Activated CD4-positive, alpha-beta memory T cell treated with anti-CD3 and anti-CD28 coated beads, Interleukin-2, amount 10 ng/mL, durations not matched to agents 7 days and 5 days (primary cell): ENCODE measurements at regions not wholly inside any gene's neighbourhood (a gene's known extent, or its start where the extent isn't known, plus 50 kb on each side); places are given as distances from the start of the nearest gene placed in this dataset.

ENCODE experiments used
- CTCF ChIA-PET: fragments of 350-600 bp; sonication (Branson Sonifier 250); formaldehyde crosslinking; loops from one replicate; lab custom pipeline; 2021; ENCODE audit warnings: antibody characterized with exemption, inconsistent platforms; lab: Charles Lee
- POLR2A ChIA-PET: fragments of 350-600 bp; sonication (Branson Sonifier 250); formaldehyde crosslinking; loops from one replicate; lab custom pipeline; 2021; ENCODE audit warnings: antibody characterized with exemption; lab: Charles Lee
- DNase-seq: peaks from one replicate; pipeline ENCODE4 v3.0.0-alpha.2; 2020
- H3K27ac Mint-ChIP-seq: one replicate; pipeline ENCODE4 v1.8.0; 2021; ENCODE audit warnings: mild to moderate bottlenecking, mixed read lengths
- H3K27me3 Mint-ChIP-seq: one replicate; pipeline ENCODE4 v1.8.0; 2021; ENCODE audit warnings: mixed read lengths
- H3K36me3 Mint-ChIP-seq: one replicate; pipeline ENCODE4 v1.8.0; 2021; ENCODE audit warnings: low read depth, mixed read lengths
- H3K4me1 Mint-ChIP-seq: one replicate; pipeline ENCODE4 v1.8.0; 2021; ENCODE audit warnings: mixed read lengths
- H3K4me3 Mint-ChIP-seq: one replicate; pipeline ENCODE4 v1.8.0; 2021; ENCODE audit warnings: mild to moderate bottlenecking, mixed read lengths
- H3K9me3 Mint-ChIP-seq: one replicate; pipeline ENCODE4 v1.8.0; 2021; ENCODE audit warnings: mixed read lengths

DNA sequence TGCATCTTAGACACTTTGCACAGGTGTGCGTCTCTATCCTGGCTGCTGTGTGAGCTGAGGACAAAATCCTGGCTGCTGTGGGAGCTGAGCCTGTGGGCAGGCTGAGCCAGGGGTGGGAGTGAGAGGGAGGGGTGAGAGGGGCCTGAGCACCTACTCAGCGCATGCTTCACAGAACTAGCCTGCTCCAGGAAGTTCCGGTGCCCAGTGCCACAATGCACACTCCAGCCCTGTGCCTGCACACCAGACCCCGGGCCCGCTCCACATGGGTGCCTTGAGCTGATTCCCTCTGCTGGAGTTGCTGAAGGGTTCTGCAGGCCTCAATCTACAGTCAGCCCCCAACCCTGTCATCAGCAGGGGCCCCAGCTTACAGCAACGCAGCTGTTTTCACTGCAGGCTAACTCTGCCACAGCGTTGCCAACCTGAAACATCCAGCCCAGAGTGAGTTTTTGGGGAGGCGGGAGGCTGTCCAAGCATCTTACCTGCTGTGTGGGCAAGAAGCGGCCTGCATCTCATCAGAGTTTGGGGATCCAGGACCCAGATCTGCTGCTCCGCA is 1377.9 kb downstream of the TBC1D22A start:
- ChIA-PET POLR2A (no interaction called here), CTCF (no interaction called here)
- Mint-ChIP-seq H3K4me3 (no peak overlapping the region), H3K27ac (no peak overlapping the region), H3K4me1 (no peaks in the 10 kb centered on the region), H3K36me3 (no peaks in the 10 kb centered on the region), H3K9me3 (no peaks in the 10 kb centered on the region), H3K27me3 (peaks cover 4% of the 10 kb centered on the region)
- no peak for DNase-seq

DNA sequence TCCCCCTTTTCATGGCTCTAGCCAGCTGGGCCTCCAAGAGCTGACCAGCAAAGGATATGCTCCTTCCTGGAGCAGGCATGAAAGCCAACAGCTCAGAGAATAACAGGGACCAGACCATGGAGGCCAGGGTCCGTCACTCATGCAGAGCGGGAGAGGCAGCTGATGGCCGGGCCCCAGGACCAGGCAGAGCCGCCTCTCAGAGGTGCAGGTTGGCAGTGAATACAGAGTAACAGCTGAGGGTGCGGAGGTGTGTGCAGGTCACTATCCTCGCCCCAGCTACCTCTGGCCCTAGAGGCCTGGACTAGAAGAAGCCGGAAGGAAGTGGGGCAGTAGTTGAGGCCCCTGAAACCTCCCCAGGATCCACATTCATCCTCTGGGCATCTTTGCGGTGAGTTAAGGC is 1377.3 kb downstream of the TBC1D22A start:
- H3K36me3 Mint-ChIP-seq = no peaks in the 10 kb centered on the region
- ChIA-PET POLR2A (no interaction called here), CTCF (no interaction called here)
- no peak for DNase-seq
- peaks cover 5% of the 10 kb centered on the region for H3K27me3 Mint-ChIP-seq
- H3K9me3 Mint-ChIP-seq = no peaks in the 10 kb centered on the region
- H3K4me3 Mint-ChIP-seq = no peak overlapping the region
- H3K27ac Mint-ChIP-seq = no peak overlapping the region
- no peaks in the 10 kb centered on the region for H3K4me1 Mint-ChIP-seq

DNA sequence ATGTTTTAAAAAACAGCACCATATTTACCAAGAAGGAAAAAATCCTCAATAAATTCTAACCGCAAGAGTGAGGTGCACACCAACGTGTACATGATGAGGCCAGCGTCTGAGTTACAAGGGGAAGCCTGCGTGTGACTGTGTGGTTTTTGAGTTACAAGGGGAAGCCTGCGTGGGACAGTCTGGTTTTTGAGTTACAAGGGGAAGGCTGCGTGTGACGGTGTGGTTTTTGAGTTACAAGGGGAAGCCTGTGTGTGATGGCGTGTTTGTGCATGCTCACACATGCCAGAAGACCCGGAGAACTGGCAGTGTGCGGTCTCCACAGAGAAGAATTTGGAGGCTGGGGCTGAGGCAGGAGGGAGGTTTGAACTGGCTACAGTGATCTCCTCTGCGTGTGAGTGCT is 1376.4 kb downstream of the TBC1D22A start:
- no peak for DNase-seq
- no peaks in the 10 kb centered on the region for H3K9me3 Mint-ChIP-seq
- no peak overlapping the region for H3K4me3 Mint-ChIP-seq
- CTCF ChIA-PET = no interaction called here
- H3K4me1 Mint-ChIP-seq = no peaks in the 10 kb centered on the region
- POLR2A ChIA-PET = no interaction called here
- H3K36me3 Mint-ChIP-seq = no peaks in the 10 kb centered on the region
- peaks cover 7% of the 10 kb centered on the region for H3K27me3 Mint-ChIP-seq
- no peak overlapping the region for H3K27ac Mint-ChIP-seq

DNA sequence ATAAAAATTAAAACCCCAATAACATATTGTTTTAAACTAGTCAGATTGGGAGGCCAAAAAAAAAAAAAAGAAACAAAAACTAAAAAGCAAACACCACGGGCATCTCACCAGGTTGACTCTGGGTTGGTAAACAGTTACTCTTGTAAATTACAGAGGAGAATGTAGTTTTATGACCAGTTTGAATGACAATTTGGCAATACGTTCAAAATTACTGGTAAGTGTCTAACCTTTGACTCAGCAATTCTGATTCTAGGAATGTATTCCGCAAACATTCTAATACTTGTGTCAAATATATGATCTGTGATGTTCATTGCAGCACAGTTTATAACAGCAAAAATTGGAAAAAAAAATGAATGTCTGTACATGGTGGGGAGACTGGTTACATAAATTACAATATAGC is 1376.0 kb downstream of the TBC1D22A start:
- H3K4me3 Mint-ChIP-seq = no peak overlapping the region
- ChIA-PET POLR2A (no interaction called here), CTCF (no interaction called here)
- no peak for DNase-seq
- H3K9me3 Mint-ChIP-seq = no peaks in the 10 kb centered on the region
- no peak overlapping the region for H3K27ac Mint-ChIP-seq
- no peaks in the 10 kb centered on the region for H3K4me1 Mint-ChIP-seq
- peaks cover 7% of the 10 kb centered on the region for H3K27me3 Mint-ChIP-seq
- no peaks in the 10 kb centered on the region for H3K36me3 Mint-ChIP-seq

GRCh38 chr22:48137640-48138039 is 1375.2 kb downstream of the TBC1D22A start:
- H3K4me3 Mint-ChIP-seq = no peak overlapping the region
- H3K4me1 Mint-ChIP-seq = no peaks in the 10 kb centered on the region
- ChIA-PET POLR2A (no interaction called here), CTCF (no interaction called here)
- H3K27ac Mint-ChIP-seq = no peak overlapping the region
- no peak for DNase-seq
- H3K27me3 Mint-ChIP-seq = peaks cover 7% of the 10 kb centered on the region
- H3K9me3 Mint-ChIP-seq = no peaks in the 10 kb centered on the region
- no peaks in the 10 kb centered on the region for H3K36me3 Mint-ChIP-seq

- H3K4me3 Mint-ChIP-seq = no peak overlapping the region
- DNase-seq = no peak
- H3K9me3 Mint-ChIP-seq = no peaks in the 10 kb centered on the region
- H3K27me3 Mint-ChIP-seq = peaks cover 7% of the 10 kb centered on the region
- H3K36me3 Mint-ChIP-seq = no peaks in the 10 kb centered on the region
- POLR2A ChIA-PET = no interaction called here
- CTCF ChIA-PET = no interaction called here
- H3K27ac Mint-ChIP-seq = no peak overlapping the region
- no peaks in the 10 kb centered on the region for H3K4me1 Mint-ChIP-seq
Observed at GRCh38 chr22:48135592-48135991, 1373.1 kb downstream of the TBC1D22A start.

- Mint-ChIP-seq H3K27ac (no peak overlapping the region), H3K27me3 (peaks cover 6% of the 10 kb centered on the region), H3K4me3 (no peak overlapping the region), H3K4me1 (no peaks in the 10 kb centered on the region), H3K36me3 (no peaks in the 10 kb centered on the region), H3K9me3 (peaks cover 2% of the 10 kb centered on the region)
- CTCF ChIA-PET = no interaction called here
- POLR2A ChIA-PET = no interaction called here
- DNase-seq = no peak
Observed at GRCh38 chr22:48125416-48125815, 1363.0 kb downstream of the TBC1D22A start.

GRCh38 chr22:48121984-48122383 is 1359.5 kb downstream of the TBC1D22A start:
- Mint-ChIP-seq H3K9me3 (peaks cover 2% of the 10 kb centered on the region), H3K4me3 (no peak overlapping the region), H3K4me1 (no peaks in the 10 kb centered on the region), H3K27ac (no peak overlapping the region), H3K27me3 (no peaks in the 10 kb centered on the region), H3K36me3 (no peaks in the 10 kb centered on the region)
- ChIA-PET CTCF (no interaction called here), POLR2A (no interaction called here)
- DNase-seq = no peak

DNA sequence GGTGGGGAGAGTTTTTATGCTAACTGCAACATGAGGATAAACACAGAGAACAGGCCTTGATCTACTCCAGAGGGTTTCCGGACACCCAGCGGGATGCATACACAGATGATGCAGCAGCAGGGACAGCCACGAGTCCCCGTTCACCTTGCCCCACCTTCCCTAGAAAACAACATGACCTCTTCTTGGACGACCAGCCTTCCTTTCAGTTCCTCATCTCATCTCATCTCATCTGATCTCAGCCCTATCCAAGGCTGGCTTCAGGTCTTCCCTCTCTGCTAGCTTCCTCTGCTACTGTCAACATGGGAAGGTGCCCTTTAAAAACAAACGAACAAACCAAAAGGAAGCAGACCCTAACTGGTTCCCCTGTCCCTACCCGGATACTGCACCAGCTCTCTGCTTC is 1356.2 kb downstream of the TBC1D22A start:
- Mint-ChIP-seq H3K9me3 (peaks cover 2% of the 10 kb centered on the region), H3K4me3 (no peak overlapping the region), H3K36me3 (no peaks in the 10 kb centered on the region), H3K27me3 (peaks cover 3% of the 10 kb centered on the region), H3K4me1 (no peaks in the 10 kb centered on the region), H3K27ac (no peak overlapping the region)
- ChIA-PET POLR2A (no interaction called here), CTCF (no interaction called here)
- DNase-seq = no peak

- no peak for DNase-seq
- H3K4me3 Mint-ChIP-seq = no peak overlapping the region
- H3K36me3 Mint-ChIP-seq = no peaks in the 10 kb centered on the region
- ChIA-PET POLR2A (no interaction called here), CTCF (no interaction called here)
- H3K27ac Mint-ChIP-seq = no peak overlapping the region
- peaks cover 2% of the 10 kb centered on the region for H3K9me3 Mint-ChIP-seq
- H3K4me1 Mint-ChIP-seq = peaks cover 5% of the 10 kb centered on the region
- H3K27me3 Mint-ChIP-seq = peaks cover 3% of the 10 kb centered on the region
Observed at GRCh38 chr22:48116871-48117270, 1354.4 kb downstream of the TBC1D22A start.

- H3K36me3 Mint-ChIP-seq = no peaks in the 10 kb centered on the region
- H3K27me3 Mint-ChIP-seq = peaks cover 12% of the 10 kb centered on the region
- CTCF ChIA-PET = no interaction called here
- POLR2A ChIA-PET = no interaction called here
- H3K27ac Mint-ChIP-seq = no peak overlapping the region
- peaks cover 5% of the 10 kb centered on the region for H3K4me1 Mint-ChIP-seq
- H3K9me3 Mint-ChIP-seq = peaks cover 2% of the 10 kb centered on the region
- H3K4me3 Mint-ChIP-seq = no peak overlapping the region
- no peak for DNase-seq
Observed at GRCh38 chr22:48112687-48113521, 1350.5 kb downstream of the TBC1D22A start.

GRCh38 chr22:48106715-48107259 is 1344.3 kb downstream of the TBC1D22A start:
- Mint-ChIP-seq H3K4me3 (no peak overlapping the region), H3K27ac (no peak overlapping the region), H3K9me3 (peaks cover 6% of the 10 kb centered on the region), H3K4me1 (no peaks in the 10 kb centered on the region), H3K27me3 (peaks cover 18% of the 10 kb centered on the region), H3K36me3 (no peaks in the 10 kb centered on the region)
- CTCF ChIA-PET = no interaction called here
- DNase-seq = no peak
- POLR2A ChIA-PET = no interaction called here

GRCh38 chr22:48106215-48106614 is 1343.8 kb downstream of the TBC1D22A start:
- Mint-ChIP-seq H3K27me3 (peaks cover 19% of the 10 kb centered on the region), H3K4me1 (no peaks in the 10 kb centered on the region), H3K9me3 (peaks cover 7% of the 10 kb centered on the region), H3K4me3 (no peak overlapping the region), H3K36me3 (no peaks in the 10 kb centered on the region), H3K27ac (no peak overlapping the region)
- no peak for DNase-seq
- ChIA-PET POLR2A (no interaction called here), CTCF (no interaction called here)

- no peak overlapping the region for H3K27ac Mint-ChIP-seq
- no peaks in the 10 kb centered on the region for H3K36me3 Mint-ChIP-seq
Observed at GRCh38 chr22:48105259-48105658, 1342.8 kb downstream of the TBC1D22A start.

More at GRCh38 chr22:48105259-48105658, 1342.8 kb downstream of the TBC1D22A start:
- Mint-ChIP-seq H3K4me1 (peaks cover 9% of the 10 kb centered on the region), H3K9me3 (peaks cover 7% of the 10 kb centered on the region), H3K27me3 (peaks cover 20% of the 10 kb centered on the region), H3K4me3 (no peak overlapping the region)
- POLR2A ChIA-PET = no interaction called here
- CTCF ChIA-PET = no interaction called here
- DNase-seq = no peak
